ENCODE measurements at regions not wholly inside any gene's neighbourhood (a gene's known extent, or its start where the extent isn't known, plus 50 kb on each side); places are given as distances from the start of the nearest gene placed in this dataset.

- RAD21 ChIA-PET (ENCODE audit: low non-redundant PET in 1 of 2, low total read pairs in 2 of 2, uncharacterized antibody in 2 of 2, unreplicated experiment in 2 of 2), result no interaction called here
- CTCF ChIA-PET, result no interaction called here
- DNase-seq (ENCODE audit: low read depth, low spot score), result no peak
- no peak for ATAC-seq
- intact Hi-C loops (cut with micrococcal nuclease), result no loop called here
- Histone ChIP-seq H3K79me2 (ENCODE audit: insufficient read depth, low read length) (no peaks in the 10 kb centered on the region), H3K9me2 (ENCODE audit: insufficient read depth) (no peaks in the 10 kb centered on the region), H2AFZ (ENCODE audit: low read depth, low read length, poor library complexity, severe bottlenecking) (no peak overlapping the region), H3K27me3 (ENCODE audit: insufficient read depth, low read length) (no peaks in the 10 kb centered on the region), H3K4me2 (ENCODE audit: low read length) (no peak overlapping the region), H3K27ac (ENCODE audit: low read depth, low read length) (no peak overlapping the region), H3K4me3 (replicated peaks in 1 of 2; ENCODE audit: low read depth in 1 of 2, low read length in 2 of 2) (no peak overlapping the region), H3K36me3 (ENCODE audit: control insufficient read depth in 1 of 2, insufficient read depth in 2 of 2, low read length in 2 of 2) (no peaks in the 10 kb centered on the region), H4K20me1 (ENCODE audit: insufficient read depth) (no peaks in the 10 kb centered on the region; the same call in 1 of the 2 replicates), H3K4me1 (ENCODE audit: control insufficient read depth in 1 of 2, insufficient read depth in 2 of 2, low read length in 2 of 2) (no peaks in the 10 kb centered on the region), H3K9ac (ENCODE audit: low read length) (no peak overlapping the region), H3K9me3 (ENCODE audit: control insufficient read depth in 1 of 2, insufficient read depth in 1 of 2, low read depth in 1 of 2, low read length in 2 of 2) (no peaks in the 10 kb centered on the region; a peak in 1 of 4 replicates)
- TF ChIP-seq ZNF274 (IDR thresholded peaks at IDR 0.05; ENCODE audit: low read depth, low read length), result no peak
- TF ChIP-seq ZFX (IDR thresholded peaks at IDR 0.05), result no peak
- TF ChIP-seq, protein P1, sequence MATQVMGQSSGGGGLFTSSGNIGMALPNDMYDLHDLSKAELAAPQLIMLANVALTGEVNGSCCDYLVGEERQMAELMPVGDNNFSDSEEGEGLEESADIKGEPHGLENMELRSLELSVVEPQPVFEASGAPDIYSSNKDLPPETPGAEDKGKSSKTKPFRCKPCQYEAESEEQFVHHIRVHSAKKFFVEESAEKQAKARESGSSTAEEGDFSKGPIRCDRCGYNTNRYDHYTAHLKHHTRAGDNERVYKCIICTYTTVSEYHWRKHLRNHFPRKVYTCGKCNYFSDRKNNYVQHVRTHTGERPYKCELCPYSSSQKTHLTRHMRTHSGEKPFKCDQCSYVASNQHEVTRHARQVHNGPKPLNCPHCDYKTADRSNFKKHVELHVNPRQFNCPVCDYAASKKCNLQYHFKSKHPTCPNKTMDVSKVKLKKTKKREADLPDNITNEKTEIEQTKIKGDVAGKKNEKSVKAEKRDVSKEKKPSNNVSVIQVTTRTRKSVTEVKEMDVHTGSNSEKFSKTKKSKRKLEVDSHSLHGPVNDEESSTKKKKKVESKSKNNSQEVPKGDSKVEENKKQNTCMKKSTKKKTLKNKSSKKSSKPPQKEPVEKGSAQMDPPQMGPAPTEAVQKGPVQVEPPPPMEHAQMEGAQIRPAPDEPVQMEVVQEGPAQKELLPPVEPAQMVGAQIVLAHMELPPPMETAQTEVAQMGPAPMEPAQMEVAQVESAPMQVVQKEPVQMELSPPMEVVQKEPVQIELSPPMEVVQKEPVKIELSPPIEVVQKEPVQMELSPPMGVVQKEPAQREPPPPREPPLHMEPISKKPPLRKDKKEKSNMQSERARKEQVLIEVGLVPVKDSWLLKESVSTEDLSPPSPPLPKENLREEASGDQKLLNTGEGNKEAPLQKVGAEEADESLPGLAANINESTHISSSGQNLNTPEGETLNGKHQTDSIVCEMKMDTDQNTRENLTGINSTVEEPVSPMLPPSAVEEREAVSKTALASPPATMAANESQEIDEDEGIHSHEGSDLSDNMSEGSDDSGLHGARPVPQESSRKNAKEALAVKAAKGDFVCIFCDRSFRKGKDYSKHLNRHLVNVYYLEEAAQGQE (IDR thresholded peaks at IDR 0.05; ENCODE audit: low read depth), result no peak
- no peak for TF ChIP-seq ATF3 (IDR thresholded peaks at IDR 0.05)
- no peak for TF ChIP-seq EGR1 (IDR thresholded peaks at IDR 0.05; ENCODE audit: low read depth)
- TF ChIP-seq CBX3 (IDR thresholded peaks at IDR 0.05; ENCODE audit: low read depth), result no peak
- no peak for TF ChIP-seq SP1 (IDR thresholded peaks at IDR 0.05; ENCODE audit: low read depth)
- POLR2A ChIA-PET, result no interaction called here
- BruUV-seq (replicated peaks), result no TSS peak
These were observed 620.0 kb upstream of the LRFN5 start for GRCh38 chr14:40986655-40987054.

DNA sequence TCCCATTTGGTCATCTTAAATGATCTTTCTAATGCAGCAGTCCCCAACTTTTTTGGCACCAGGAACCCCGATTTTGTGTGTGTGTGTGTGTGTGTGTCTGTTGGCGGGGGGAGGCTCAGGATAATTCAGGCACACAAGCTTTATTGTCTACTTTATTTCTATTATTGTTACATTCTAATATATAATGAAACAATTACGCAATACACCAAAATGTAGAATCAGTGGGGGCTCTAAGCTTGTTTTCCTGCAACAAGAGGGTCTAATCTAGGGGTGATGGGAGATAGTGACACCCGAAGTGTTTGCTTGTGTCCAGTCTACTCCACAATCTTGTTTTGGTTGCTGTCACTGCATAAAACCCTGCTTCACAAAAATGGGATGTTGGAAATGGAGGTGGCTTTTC is 621.1 kb upstream of the LRFN5 start:
- Histone ChIP-seq H4K20me1 (ENCODE audit: insufficient read depth) (no peaks in the 10 kb centered on the region; the same call in 1 of the 2 replicates), H3K4me1 (ENCODE audit: control insufficient read depth in 1 of 2, insufficient read depth in 2 of 2, low read length in 2 of 2) (no peaks in the 10 kb centered on the region), H3K36me3 (ENCODE audit: control insufficient read depth in 1 of 2, insufficient read depth in 2 of 2, low read length in 2 of 2) (no peaks in the 10 kb centered on the region), H3K79me2 (ENCODE audit: insufficient read depth, low read length) (no peaks in the 10 kb centered on the region), H3K9me2 (ENCODE audit: insufficient read depth) (no peaks in the 10 kb centered on the region), H3K9ac (ENCODE audit: low read length) (no peak overlapping the region), H2AFZ (ENCODE audit: low read depth, low read length, poor library complexity, severe bottlenecking) (no peak overlapping the region), H3K9me3 (ENCODE audit: control insufficient read depth in 1 of 2, insufficient read depth in 1 of 2, low read depth in 1 of 2, low read length in 2 of 2) (no peaks in the 10 kb centered on the region; a peak in 1 of 4 replicates), H3K27me3 (ENCODE audit: insufficient read depth, low read length) (no peaks in the 10 kb centered on the region), H3K27ac (ENCODE audit: low read depth, low read length) (no peak overlapping the region), H3K4me3 (replicated peaks in 1 of 2; ENCODE audit: low read depth in 1 of 2, low read length in 2 of 2) (no peak overlapping the region), H3K4me2 (ENCODE audit: low read length) (no peak overlapping the region)
- no peak for DNase-seq (ENCODE audit: low read depth, low spot score)
- ChIA-PET POLR2A (no interaction called here), CTCF (no interaction called here), RAD21 (ENCODE audit: low non-redundant PET in 1 of 2, low total read pairs in 2 of 2, uncharacterized antibody in 2 of 2, unreplicated experiment in 2 of 2) (no interaction called here)
- BruUV-seq (replicated peaks), result no TSS peak
- ATAC-seq, result no peak
- intact Hi-C loops (cut with micrococcal nuclease), result no loop called here
- TF ChIP-seq CEBPB (IDR thresholded peaks at IDR 0.05; ENCODE audit: low read depth) (no peak), JUND (IDR thresholded peaks at IDR 0.05) (no peak), FOSL1 (IDR thresholded peaks at IDR 0.05; ENCODE audit: low read depth) (no peak), CBX3 (IDR thresholded peaks at IDR 0.05; ENCODE audit: low read depth) (no peak), CTCF (IDR thresholded peaks at IDR 0.05 in 2 of 3, conservative IDR thresholded peaks at IDR 0.05 in 1 of 3; ENCODE audit: borderline replicate concordance in 1 of 3, insufficient read depth in 1 of 3, low read depth in 2 of 3, low read length in 2 of 3) (no peak), TCF7L2 (IDR thresholded peaks at IDR 0.05; ENCODE audit: borderline replicate concordance, extremely low read depth, insufficient read depth, insufficient read length) (no peak), EGR1 (IDR thresholded peaks at IDR 0.05; ENCODE audit: low read depth) (no peak), SRF (IDR thresholded peaks at IDR 0.05; ENCODE audit: low read depth) (no peak)
- TF ChIP-seq, protein P2, sequence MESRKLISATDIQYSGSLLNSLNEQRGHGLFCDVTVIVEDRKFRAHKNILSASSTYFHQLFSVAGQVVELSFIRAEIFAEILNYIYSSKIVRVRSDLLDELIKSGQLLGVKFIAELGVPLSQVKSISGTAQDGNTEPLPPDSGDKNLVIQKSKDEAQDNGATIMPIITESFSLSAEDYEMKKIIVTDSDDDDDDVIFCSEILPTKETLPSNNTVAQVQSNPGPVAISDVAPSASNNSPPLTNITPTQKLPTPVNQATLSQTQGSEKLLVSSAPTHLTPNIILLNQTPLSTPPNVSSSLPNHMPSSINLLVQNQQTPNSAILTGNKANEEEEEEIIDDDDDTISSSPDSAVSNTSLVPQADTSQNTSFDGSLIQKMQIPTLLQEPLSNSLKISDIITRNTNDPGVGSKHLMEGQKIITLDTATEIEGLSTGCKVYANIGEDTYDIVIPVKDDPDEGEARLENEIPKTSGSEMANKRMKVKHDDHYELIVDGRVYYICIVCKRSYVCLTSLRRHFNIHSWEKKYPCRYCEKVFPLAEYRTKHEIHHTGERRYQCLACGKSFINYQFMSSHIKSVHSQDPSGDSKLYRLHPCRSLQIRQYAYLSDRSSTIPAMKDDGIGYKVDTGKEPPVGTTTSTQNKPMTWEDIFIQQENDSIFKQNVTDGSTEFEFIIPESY (IDR thresholded peaks at IDR 0.05; ENCODE audit: extremely low read depth, insufficient replicate concordance, low read length), result no peak
